Vagina (tissue), 2 donors: ENCODE measurements at regions not wholly inside any gene's neighbourhood (a gene's known extent, or its start where the extent isn't known, plus 50 kb on each side); places are given as distances from the start of the nearest gene placed in this dataset.

Experiments used
- CTCF ChIP-seq, 3 experiments: fragments of 450-650 bp in 2 of 3; fragments of 200-600 bp in 1 of 3; sonication (generic) in 1 of 3; IDR thresholded peaks; one replicate each; pipeline ENCODE4 v1.5.1; 2017 to 2019; ENCODE audit warnings: antibody characterized with exemption in 3 of 3, mild to moderate bottlenecking in 2 of 3, moderate library complexity in 2 of 3
- POLR2A ChIP-seq, 2 donors: fragments of 450-650 bp; IDR thresholded peaks; one replicate each; pipeline ENCODE4 v1.6.1; 2017; ENCODE audit warnings: antibody characterized with exemption in 2 of 2, mild to moderate bottlenecking in 2 of 2, moderate library complexity in 2 of 2
- POLR2AphosphoS5 ChIP-seq, 2 donors: sonication (generic); formaldehyde crosslinking; IDR thresholded peaks; one replicate each; pipeline ENCODE4 v1.9.0; 2017; ENCODE audit warnings: antibody characterized with exemption in 2 of 2, mild to moderate bottlenecking in 2 of 2, low read depth in 1 of 2; ENCODE audit not compliant: insufficient read depth in 1 of 2

- TF ChIP-seq CTCF (IDR thresholded peaks at IDR 0.05) (no peak), POLR2A (IDR thresholded peaks at IDR 0.05) (no peak), POLR2AphosphoS5 (IDR thresholded peaks at IDR 0.05; ENCODE audit: insufficient read depth in 1 of 2, low read depth in 1 of 2) (no peak)
Measured at GRCh38 chr4:85086721-85087120, 120.2 kb upstream of the WDFY3 start.
